RWPE1 (cell line): ENCODE measurements at regions not wholly inside any gene's neighbourhood (a gene's known extent, or its start where the extent isn't known, plus 50 kb on each side); places are given as distances from the start of the nearest gene placed in this dataset.

Source experiments
- CTCF ChIA-PET: fragments of 350-600 bp; sonication (Branson Sonifier 250); formaldehyde crosslinking; extraction: SDS; loops from one replicate; lab custom pipeline; 2021; lab: Yijun Ruan, JAX
- POLR2A ChIA-PET: fragments of 400-600 bp; formaldehyde crosslinking; extraction: SDS; loops from one replicate; lab custom pipeline; 2020; ENCODE audit warnings: antibody characterized with exemption; ENCODE audit not compliant: low non-redundant PET; lab: Yijun Ruan, JAX
- DNase-seq: peaks from one replicate; pipeline ENCODE4 v3.0.0; 2012; ENCODE audit warnings: low spot score
- H3K27ac ChIP-seq: fragments of 450-650 bp; 2 replicates; pipeline ENCODE4 v1.5.1; 2017
- TF ChIP-seq, protein P1 (sequence below): fragments of 450-650 bp; conservative IDR thresholded peaks from 2 replicates; pipeline ENCODE4 v1.5.1; 2017; ENCODE audit warnings: low read depth, mild to moderate bottlenecking

DNA sequence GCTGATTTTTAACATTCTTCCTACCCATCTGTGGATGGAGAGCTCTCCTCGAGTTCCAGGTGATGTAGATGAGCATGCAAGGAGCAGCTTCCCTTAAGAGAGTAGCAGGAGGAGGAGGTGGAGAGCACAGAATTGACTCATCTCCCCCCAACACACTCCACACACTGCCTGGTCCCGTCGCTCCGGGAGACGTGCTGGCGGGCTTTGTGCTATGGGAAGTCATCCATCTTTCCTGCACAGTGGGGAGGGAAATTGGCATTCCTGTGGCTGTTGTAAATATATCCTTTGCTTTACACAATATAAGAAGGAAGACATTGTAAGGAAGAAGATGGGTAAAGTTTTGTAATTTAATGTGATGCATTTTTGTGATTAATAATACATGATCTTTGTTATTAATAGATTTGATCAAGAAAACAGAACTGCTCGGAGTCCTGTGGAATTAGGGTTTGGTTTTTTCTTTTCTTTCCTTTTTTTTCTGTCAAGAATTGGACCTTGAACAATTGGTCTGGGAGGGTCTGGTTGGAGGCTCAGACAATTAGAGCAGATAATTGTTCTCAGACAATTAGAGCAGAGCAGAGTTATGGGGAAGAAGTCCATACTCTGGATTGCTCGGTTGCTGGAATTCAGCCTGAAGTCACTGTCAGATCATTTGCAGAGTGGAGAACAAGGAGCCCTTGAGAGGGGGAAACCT, 297.8 kb downstream of the GADD45G start:
- TF ChIP-seq, protein P1, sequence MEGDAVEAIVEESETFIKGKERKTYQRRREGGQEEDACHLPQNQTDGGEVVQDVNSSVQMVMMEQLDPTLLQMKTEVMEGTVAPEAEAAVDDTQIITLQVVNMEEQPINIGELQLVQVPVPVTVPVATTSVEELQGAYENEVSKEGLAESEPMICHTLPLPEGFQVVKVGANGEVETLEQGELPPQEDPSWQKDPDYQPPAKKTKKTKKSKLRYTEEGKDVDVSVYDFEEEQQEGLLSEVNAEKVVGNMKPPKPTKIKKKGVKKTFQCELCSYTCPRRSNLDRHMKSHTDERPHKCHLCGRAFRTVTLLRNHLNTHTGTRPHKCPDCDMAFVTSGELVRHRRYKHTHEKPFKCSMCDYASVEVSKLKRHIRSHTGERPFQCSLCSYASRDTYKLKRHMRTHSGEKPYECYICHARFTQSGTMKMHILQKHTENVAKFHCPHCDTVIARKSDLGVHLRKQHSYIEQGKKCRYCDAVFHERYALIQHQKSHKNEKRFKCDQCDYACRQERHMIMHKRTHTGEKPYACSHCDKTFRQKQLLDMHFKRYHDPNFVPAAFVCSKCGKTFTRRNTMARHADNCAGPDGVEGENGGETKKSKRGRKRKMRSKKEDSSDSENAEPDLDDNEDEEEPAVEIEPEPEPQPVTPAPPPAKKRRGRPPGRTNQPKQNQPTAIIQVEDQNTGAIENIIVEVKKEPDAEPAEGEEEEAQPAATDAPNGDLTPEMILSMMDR, result no peak
- CTCF ChIA-PET, result no interaction called here
- POLR2A ChIA-PET, result no interaction called here

DNA sequence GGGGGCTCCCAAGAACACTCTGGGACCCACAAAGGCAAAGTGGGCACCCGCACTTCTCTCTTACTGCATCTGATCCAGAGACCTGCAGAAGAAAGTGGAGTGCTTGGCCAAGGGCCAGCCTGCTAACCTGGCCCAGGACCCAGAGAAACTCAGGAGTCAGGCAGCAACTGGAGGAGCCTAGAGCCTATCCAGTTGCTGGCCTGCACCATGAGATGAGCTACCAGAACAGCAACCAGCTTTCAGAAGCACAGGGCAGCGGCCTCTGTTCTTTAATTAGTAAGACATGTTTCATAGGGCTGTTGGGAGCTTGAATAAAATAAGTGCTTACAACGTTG, 298.3 kb downstream of the GADD45G start:
- no peak for DNase-seq
- TF ChIP-seq, protein P1, result no peak
- H3K27ac ChIP-seq, result no peak overlapping the region
- POLR2A ChIA-PET, result no interaction called here
- CTCF ChIA-PET, result no interaction called here

More for the DNA sequence above, 297.8 kb downstream of the GADD45G start:
- no peak overlapping the region for H3K27ac ChIP-seq
- no peak for DNase-seq

DNA sequence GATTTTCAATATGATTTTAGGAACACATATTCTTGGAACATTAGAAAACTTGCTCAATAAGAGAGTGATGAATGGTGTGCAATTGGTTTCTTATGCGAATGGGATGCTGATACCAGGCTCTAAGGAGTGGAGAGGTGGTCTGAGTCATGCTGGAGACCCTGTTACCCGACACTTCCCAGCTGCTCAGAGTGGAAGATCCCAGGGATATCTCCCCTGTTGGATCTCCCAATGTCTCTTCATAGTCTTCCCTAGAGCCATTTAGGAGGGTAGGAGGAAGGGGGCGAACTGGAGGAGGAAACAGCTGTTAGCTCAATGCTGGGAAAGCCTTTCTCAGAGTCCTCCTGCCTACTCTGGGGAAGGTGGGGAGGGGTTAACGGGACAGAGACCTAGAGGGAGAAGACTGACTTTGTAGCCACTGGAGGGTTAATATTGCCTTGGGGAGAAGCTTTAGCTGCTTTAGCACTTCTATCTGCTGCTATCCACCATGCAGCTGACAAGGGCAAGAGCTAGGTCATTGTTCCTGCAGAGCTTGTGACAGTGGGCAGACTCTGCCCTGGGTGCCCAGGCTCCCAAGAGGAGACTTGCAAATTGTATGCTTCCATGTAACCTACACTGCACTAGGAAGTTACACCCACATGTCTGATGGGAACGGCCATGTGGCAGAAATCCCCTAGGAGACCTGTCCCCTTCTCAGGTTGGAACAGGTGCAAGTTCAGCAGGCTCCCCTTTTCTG, 301.0 kb downstream of the GADD45G start:
- H3K27ac ChIP-seq, result no peak overlapping the region
- TF ChIP-seq, protein P1, result no peak
- POLR2A ChIA-PET, result no interaction called here
- DNase-seq, result no peak
- CTCF ChIA-PET, result no interaction called here

DNA sequence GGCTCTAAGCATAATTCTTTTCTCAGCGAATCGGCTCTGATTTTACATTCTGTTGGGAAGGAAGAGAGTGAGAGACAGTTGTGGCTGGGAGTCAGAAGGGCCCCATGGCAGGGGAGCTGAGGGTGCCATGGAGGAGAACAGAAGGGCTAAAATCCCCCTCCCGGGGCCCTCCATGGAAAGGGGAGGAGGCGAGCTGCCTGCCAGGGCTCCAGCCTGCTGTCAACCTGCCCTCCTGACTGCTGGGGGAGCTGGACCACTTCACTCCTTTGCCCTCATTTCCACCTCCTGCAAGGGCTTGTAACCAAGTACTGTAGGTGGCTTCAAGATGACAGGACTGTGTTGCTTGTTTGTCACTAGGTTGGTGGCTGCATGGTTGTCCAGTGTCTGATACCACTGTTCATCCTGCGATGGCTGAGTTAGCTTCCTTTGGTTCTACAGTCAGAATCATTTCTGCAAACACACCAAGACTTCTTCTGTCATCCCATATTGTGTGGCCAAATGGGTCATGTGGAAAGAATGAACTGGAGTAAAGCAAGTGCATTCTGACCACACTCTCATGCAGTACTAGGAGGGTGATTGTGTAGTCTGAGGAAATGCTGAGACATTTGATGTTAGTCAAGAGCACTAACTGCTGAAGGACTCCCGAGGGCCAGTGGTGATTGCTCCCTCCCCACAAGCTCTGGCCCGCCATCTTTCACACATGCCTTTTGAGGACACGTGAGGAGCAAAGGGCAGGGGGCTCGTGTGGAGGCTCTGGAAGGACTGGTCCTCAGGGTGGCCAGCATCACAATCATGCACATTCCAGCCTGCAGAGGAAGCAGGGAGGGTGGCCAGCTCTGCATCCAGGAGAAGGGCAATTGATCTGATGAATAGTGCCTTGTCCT, 307.2 kb downstream of the GADD45G start:
- no peak overlapping the region for H3K27ac ChIP-seq
- no peak for DNase-seq
- ChIA-PET POLR2A (no interaction called here), CTCF (no interaction called here)
- TF ChIP-seq, protein P1, result no peak

DNA sequence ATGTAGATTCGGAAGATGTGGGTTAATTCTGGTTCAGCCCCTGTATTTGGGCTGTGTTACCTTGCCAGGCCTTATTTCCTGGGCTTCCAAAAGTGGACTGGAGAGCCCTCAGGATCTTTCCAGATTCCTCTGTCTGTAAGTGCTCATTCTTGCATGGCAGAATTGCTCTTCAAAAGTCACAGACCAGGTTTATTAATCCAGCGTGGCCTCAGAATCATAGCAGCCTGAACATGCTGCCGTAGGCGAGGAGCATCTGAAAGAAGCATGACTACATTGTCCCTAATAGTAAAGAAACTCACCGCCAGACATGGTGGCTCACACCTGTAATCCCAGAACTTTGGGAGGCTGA, 307.8 kb downstream of the GADD45G start:
- ChIA-PET POLR2A (no interaction called here), CTCF (interaction anchor here (0.8 kb wide), 1 partner anchor 98 kb away, joined by 3 read pairs; no protein-coding TSS in a partner anchor)
- no peak for DNase-seq
- H3K27ac ChIP-seq, result no peak overlapping the region
- TF ChIP-seq, protein P1, result no peak

DNA sequence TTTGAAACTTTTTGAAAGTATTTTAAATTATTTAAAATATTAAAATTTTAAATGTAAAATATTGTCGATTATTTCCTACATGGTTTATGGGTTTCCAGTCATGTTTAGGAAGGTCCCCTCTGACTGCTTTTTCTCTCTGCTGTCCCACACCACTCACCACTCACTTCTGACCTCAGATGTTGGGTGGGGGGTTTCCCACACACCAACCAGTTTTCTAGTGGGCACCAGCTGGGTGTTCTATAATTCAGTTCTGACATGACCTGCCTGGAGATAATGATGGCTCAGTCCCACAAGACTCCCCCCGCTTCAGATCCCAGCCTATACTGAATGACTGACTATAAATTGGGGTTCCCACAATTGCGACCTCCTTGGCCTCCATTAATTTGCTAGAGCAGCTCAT, 310.4 kb downstream of the GADD45G start:
- TF ChIP-seq, protein P1, result no peak
- ChIA-PET POLR2A (no interaction called here), CTCF (interaction anchor here (0.6 to 1.2 kb wide), 2 partner anchors 256 to 312 kb away, joined by 3 to 4 read pairs; no protein-coding TSS in a partner anchor)
- no peak for DNase-seq
- no peak overlapping the region for H3K27ac ChIP-seq
